GM23338 (cell line): ENCODE measurements at regions not wholly inside any gene's neighbourhood (a gene's known extent, or its start where the extent isn't known, plus 50 kb on each side); places are given as distances from the start of the nearest gene placed in this dataset.

Experiments
- ATAC-seq: fragments of 200-7000 bp; cut with Tn5 transposase; 3 replicates; pipeline ENCODE4 v1.9.1; 2020
- DNase-seq: peaks from one replicate; pipeline ENCODE4 v3.0.0-alpha.2; 2015; ENCODE audit warnings: low spot score
- H2AFZ ChIP-seq: fragments of 200-600 bp; sonication (generic); 2 replicates; pipeline ENCODE4 v1.8.0; 2016; ENCODE audit warnings: antibody characterized with exemption, mild to moderate bottlenecking, moderate library complexity
- H3F3A ChIP-seq: fragments of 200-600 bp; sonication (generic); replicated peaks from 2 replicates; pipeline ENCODE4 v1.8.0; 2017; ENCODE audit warnings: antibody characterized with exemption, mixed run types, low read depth
- H3K27ac ChIP-seq: fragments of 200-600 bp; sonication (generic); 2 replicates; pipeline ENCODE4 v1.6.1; 2016; ENCODE audit warnings: low read depth
- H3K27me3 ChIP-seq: fragments of 200-600 bp; sonication (generic); 2 replicates; pipeline ENCODE4 v1.8.0; 2016; ENCODE audit warnings: mild to moderate bottlenecking, mixed run types, moderate library complexity; ENCODE audit not compliant: insufficient read depth
- H3K36me3 ChIP-seq: fragments of 200-600 bp; sonication (generic); 2 replicates; pipeline ENCODE4 v1.8.0; 2016; ENCODE audit warnings: mild to moderate bottlenecking; ENCODE audit not compliant: insufficient read depth
- H3K4me1 ChIP-seq: fragments of 200-600 bp; sonication (generic); 2 replicates; pipeline ENCODE4 v1.8.0; 2016; ENCODE audit warnings: mild to moderate bottlenecking, moderate library complexity; ENCODE audit not compliant: insufficient read depth
- H3K4me2 ChIP-seq: fragments of 200-600 bp; sonication (generic); 2 replicates; pipeline ENCODE4 v1.7.1; 2017; ENCODE audit warnings: mixed run types
- H3K4me3 ChIP-seq: fragments of 200-600 bp; sonication (generic); 2 replicates; pipeline ENCODE4 v1.6.1; 2016; ENCODE audit warnings: mixed run types
- H3K79me2 ChIP-seq: fragments of 200-600 bp; sonication (generic); replicated peaks from 2 replicates; pipeline ENCODE4 v1.8.0; 2017; ENCODE audit warnings: mild to moderate bottlenecking; ENCODE audit not compliant: insufficient read depth
- H3K9me2 ChIP-seq: fragments of 200-600 bp; sonication (generic); 2 replicates; pipeline ENCODE4 v1.8.0; 2017; ENCODE audit not compliant: insufficient read depth
- H4K20me1 ChIP-seq: fragments of 200-600 bp; sonication (generic); replicated peaks from 2 replicates; pipeline ENCODE4 v1.8.0; 2017; ENCODE audit warnings: mild to moderate bottlenecking; ENCODE audit not compliant: insufficient read depth
- H3K27ac Mint-ChIP-seq: 2 replicates; pipeline ENCODE4 v1.8.0; 2020; ENCODE audit warnings: inconsistent platforms, mild to moderate bottlenecking, moderate library complexity, mixed read lengths
- H3K27me3 Mint-ChIP-seq: 3 replicates; pipeline ENCODE4 v1.8.0; 2022; ENCODE audit warnings: low read depth, mild to moderate bottlenecking, moderate library complexity, mixed read lengths, inconsistent platforms; ENCODE audit not compliant: insufficient read depth, poor library complexity
- H3K36me3 Mint-ChIP-seq: 3 replicates; pipeline ENCODE4 v1.8.0; 2021; ENCODE audit warnings: low read depth, mild to moderate bottlenecking, inconsistent platforms, moderate library complexity, mixed read lengths
- H3K4me1 Mint-ChIP-seq: 3 replicates; pipeline ENCODE4 v1.8.0; 2020; ENCODE audit warnings: mild to moderate bottlenecking, inconsistent platforms, mixed read lengths
- H3K4me3 Mint-ChIP-seq: 3 replicates; pipeline ENCODE4 v1.8.0; 2021; ENCODE audit warnings: moderate library complexity, mild to moderate bottlenecking, inconsistent platforms, mixed read lengths
- H3K9me3 Mint-ChIP-seq: 3 replicates; pipeline ENCODE4 v1.8.0; 2020; ENCODE audit warnings: moderate library complexity, mild to moderate bottlenecking, inconsistent platforms, mixed read lengths
- CREB1 ChIP-seq: fragments of 250-450 bp; sonication (Bioruptor Pico); IDR thresholded peaks from 2 replicates; pipeline ENCODE4 v1.5.0; 2020; ENCODE audit warnings: low read depth, mild to moderate bottlenecking, moderate library complexity
- CTCF ChIP-seq, 2 experiments: fragments of 200-600 bp in 1 of 2; sonication (generic) in 1 of 2; conservative IDR thresholded peaks; 2 replicates each; pipeline versions ENCODE4 v1.5.1 to v1.6.1; 2016 to 2017; ENCODE audit warnings: antibody characterized with exemption in 2 of 2, low read depth in 2 of 2, mild to moderate bottlenecking in 2 of 2, moderate library complexity in 1 of 2
- ETS1 ChIP-seq: IDR thresholded peaks from 2 replicates; pipeline ENCODE4 v1.6.1; 2016; ENCODE audit warnings: antibody characterized with exemption
- EZH2 ChIP-seq: fragments of 200-600 bp; sonication (generic); IDR thresholded peaks from one replicate; pipeline ENCODE4 v1.8.0; 2017; ENCODE audit warnings: antibody characterized with exemption, mild to moderate bottlenecking, low read depth; ENCODE audit not compliant: unreplicated experiment
- EZH2phosphoT487 ChIP-seq: fragments of 200-600 bp; sonication (generic); IDR thresholded peaks from one replicate; pipeline ENCODE4 v1.8.1; 2018; ENCODE audit warnings: antibody characterized with exemption; ENCODE audit not compliant: unreplicated experiment
- JUNB ChIP-seq: IDR thresholded peaks from one replicate; pipeline ENCODE4 v1.6.1; 2016; ENCODE audit warnings: antibody characterized with exemption; ENCODE audit not compliant: unreplicated experiment
- POLR2AphosphoS5 ChIP-seq: IDR thresholded peaks from 2 replicates; pipeline ENCODE4 v1.6.1; 2016; ENCODE audit warnings: antibody characterized with exemption, low read depth
- REST ChIP-seq: IDR thresholded peaks from one replicate; pipeline ENCODE4 v1.6.1; 2018; ENCODE audit warnings: antibody characterized with exemption; ENCODE audit not compliant: unreplicated experiment
- STAT1 ChIP-seq: IDR thresholded peaks from one replicate; pipeline ENCODE4 v1.6.1; 2016; ENCODE audit warnings: antibody characterized with exemption; ENCODE audit not compliant: unreplicated experiment
- ZNF331 ChIP-seq: fragments of 250-450 bp; sonication (Bioruptor Pico); IDR thresholded peaks from 2 replicates; pipeline ENCODE4 v1.5.0; 2020; ENCODE audit warnings: low read depth, mild to moderate bottlenecking, moderate library complexity

GRCh38 chr6:37556881-37557644, 57.4 kb upstream of the CCDC167 start:
- no peaks in the 10 kb centered on the region for H3K36me3 Mint-ChIP-seq
- TF ChIP-seq EZH2phosphoT487 (no peak), EZH2 (no peak), POLR2AphosphoS5 (no peak), ZNF331 (CRISPR knock-in tag) (no peak)
- Histone ChIP-seq H3F3A (no peaks in the 10 kb centered on the region), H3K36me3 (no peaks in the 10 kb centered on the region), H3K4me3 (no peak overlapping the region), H3K4me2 (no peak overlapping the region), H4K20me1 (no peaks in the 10 kb centered on the region), H3K9me2 (no peaks in the 10 kb centered on the region), H3K4me1 (peaks cover 8% of the 10 kb centered on the region; the same call in 1 of the 2 replicates), H3K79me2 (no peaks in the 10 kb centered on the region), H3K27me3 (no peaks in the 10 kb centered on the region), H3K27ac (no peak overlapping the region), H2AFZ (no peak overlapping the region)
- 0 out of 3 replicates have a peak, but pooled peaks cover 5% of the 10 kb centered on the region for H3K9me3 Mint-ChIP-seq
- H3K4me3 Mint-ChIP-seq = no peak overlapping the region
- ATAC-seq (no peak), DNase-seq (no peak)
- no peak overlapping the region for H3K27ac Mint-ChIP-seq
- H3K27me3 Mint-ChIP-seq = peaks cover 24% of the 10 kb centered on the region
- peaks cover 23% of the 10 kb centered on the region for H3K4me1 Mint-ChIP-seq

- Histone ChIP-seq H3K79me2 (no peaks in the 10 kb centered on the region), H2AFZ (no peak overlapping the region), H4K20me1 (no peaks in the 10 kb centered on the region), H3K36me3 (no peaks in the 10 kb centered on the region), H3F3A (no peaks in the 10 kb centered on the region), H3K4me1 (peaks cover 8% of the 10 kb centered on the region; the same call in 1 of the 2 replicates), H3K27me3 (no peaks in the 10 kb centered on the region), H3K9me2 (no peaks in the 10 kb centered on the region), H3K27ac (no peak overlapping the region), H3K4me3 (no peak overlapping the region), H3K4me2 (no peak overlapping the region)
- DNase-seq (no peak), ATAC-seq (no peak)
- peaks cover 17% of the 10 kb centered on the region for H3K4me1 Mint-ChIP-seq
- TF ChIP-seq REST (no peak), CREB1 (CRISPR knock-in tag) (no peak), POLR2AphosphoS5 (no peak), EZH2phosphoT487 (no peak), ETS1 (no peak), JUNB (no peak), STAT1 (no peak), CTCF (conservative IDR thresholded peaks at IDR 0.05; ENCODE audit: low read depth in 2 of 2) (no peak)
- H3K27ac Mint-ChIP-seq = no peak overlapping the region
- no peak overlapping the region for H3K4me3 Mint-ChIP-seq
- no peaks in the 10 kb centered on the region for H3K9me3 Mint-ChIP-seq
- H3K36me3 Mint-ChIP-seq = no peaks in the 10 kb centered on the region
- H3K27me3 Mint-ChIP-seq = peaks cover 20% of the 10 kb centered on the region
These were observed 55.5 kb upstream of the CCDC167 start for GRCh38 chr6:37555040-37555781.
